T-helper 2 cell (primary cell): ENCODE measurements at regions not wholly inside any gene's neighbourhood (a gene's known extent, or its start where the extent isn't known, plus 50 kb on each side); places are given as distances from the start of the nearest gene placed in this dataset.

Source experiments
- DNase-seq, 5 experiments: peaks; one replicate each; pipeline versions ENCODE4 v3.0.0 to v3.0.0-alpha.2; 2012 to 2022

DNA sequence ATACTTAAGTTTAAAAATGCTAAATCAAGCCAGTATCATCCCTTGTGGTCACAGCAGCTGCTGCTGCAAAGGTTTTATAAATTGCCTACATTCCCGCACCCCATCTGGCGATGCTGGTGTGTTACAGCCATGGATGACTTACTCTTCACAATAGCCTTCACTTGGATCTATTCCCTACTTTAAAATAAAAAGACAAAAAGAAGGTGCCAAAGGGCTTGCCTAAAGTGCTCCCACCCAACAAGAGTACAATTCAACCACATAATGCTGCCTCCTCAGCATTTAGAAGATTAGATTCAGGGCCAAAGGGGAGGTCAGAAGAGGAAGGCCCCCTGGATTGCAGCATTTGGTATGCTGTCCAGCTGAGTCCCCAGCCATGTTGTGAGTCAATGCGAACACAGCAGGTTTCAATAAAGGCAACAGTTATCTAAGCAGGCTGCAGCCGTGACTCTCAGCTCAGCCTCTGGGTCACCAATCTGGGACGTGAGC, 176.1 kb downstream of the DAD1 start:
- no peak for DNase-seq

DNA sequence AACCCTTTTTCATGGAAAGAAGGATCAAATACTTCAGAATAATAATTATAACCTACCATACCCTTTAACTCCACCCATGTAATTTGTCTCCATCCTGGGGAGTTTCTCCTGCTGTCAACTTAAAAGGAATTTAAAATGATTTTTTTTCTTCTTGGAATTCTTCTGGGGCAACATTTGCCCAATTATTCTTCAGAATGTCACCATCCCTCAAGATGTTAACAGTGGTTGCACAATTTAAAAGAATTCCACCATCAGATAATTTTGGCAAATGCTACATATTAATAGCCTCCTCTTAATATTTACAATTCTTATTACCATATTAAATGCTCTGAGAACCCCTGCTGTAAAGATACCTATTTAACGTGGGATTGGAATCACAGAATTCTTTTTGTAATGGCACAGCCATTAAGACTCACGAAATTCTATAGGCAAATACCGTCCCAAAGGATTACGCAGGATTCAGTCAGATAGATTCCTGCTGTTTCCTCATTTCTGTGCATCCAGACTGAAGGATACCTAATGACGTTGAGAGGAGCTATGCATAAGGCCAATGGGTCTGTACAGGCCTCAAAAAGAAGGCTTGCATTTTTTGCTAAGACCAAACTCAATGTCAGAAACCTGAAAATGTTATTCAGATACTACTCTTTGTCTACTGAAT, 177.5 kb downstream of the DAD1 start:
- no peak for DNase-seq

DNA sequence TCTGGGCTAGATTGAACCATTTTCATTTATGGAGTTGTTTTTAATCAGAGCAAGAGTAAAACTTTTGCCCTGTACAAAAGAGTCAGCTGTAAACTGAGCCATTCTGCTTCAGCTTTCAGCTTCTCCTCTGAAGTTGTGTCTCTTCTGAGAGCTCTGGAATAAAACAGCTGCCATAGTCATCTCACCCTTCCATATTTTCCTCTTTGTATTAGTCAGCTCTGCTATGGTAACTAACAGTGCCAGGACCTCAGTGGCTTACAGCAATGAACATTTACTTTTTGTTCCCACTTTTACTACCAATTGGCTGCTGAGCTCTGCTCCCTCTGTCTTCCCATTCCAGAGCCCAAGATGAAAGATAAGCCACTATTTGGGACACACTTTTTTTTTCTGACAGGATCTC, 178.5 kb downstream of the DAD1 start:
- DNase-seq, result no peak

DNA sequence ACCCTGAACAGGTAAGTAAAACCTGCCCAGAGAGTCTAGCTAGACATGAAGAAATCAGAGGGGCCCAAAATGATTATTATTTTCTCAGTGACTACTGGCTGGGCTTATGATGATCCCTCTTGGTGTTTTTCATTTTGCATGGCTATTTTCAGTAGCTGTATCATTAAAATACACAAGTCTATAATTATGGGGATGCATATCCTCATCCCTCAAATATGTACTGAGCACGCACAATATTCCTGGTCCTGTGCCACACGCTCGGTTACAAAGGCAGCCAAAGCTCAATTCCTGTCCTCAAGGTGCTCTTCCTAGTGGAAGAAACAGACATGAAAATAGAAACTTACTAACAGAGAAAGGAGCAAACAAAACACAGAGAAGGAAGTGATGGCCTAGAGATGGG, 180.0 kb downstream of the DAD1 start:
- DNase-seq, result no peak

DNA sequence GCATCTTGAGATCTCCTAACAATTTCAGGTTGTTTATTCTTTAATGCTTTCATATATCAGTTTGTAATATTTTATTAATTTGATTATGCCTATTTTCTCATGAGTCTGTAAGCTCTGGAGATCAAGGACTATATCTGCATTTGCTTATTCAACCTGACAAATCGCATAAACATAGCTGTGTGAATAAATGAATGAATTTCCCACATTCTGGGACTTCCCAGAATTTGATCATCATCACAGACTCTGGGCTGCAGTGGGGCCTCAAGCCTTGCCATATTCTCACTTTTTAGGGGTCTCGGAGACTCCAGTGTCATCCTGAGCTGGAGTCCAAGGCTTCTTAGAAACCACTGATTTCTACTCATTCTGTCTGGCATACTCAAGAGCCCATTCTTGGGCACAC, 180.5 kb downstream of the DAD1 start:
- no peak for DNase-seq

DNA sequence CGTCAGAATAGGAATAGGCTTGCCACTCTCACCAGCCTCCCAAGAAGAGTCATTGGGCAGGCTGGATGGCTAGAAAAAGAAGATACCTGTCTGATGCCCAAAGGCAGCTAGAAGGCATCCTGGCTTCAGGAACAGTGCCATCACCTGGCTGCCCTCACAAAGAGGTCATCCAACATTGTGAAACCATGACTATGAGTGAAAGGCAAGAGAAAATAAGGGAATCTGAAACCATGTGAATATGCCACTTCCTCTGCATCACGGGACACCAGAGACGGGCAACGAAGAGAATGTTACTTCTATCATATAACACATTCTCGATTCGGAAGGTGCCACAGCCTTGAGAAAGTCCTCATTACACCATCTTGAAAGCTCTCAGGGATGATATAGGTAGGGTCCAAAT, 182.0 kb downstream of the DAD1 start:
- no peak for DNase-seq

DNA sequence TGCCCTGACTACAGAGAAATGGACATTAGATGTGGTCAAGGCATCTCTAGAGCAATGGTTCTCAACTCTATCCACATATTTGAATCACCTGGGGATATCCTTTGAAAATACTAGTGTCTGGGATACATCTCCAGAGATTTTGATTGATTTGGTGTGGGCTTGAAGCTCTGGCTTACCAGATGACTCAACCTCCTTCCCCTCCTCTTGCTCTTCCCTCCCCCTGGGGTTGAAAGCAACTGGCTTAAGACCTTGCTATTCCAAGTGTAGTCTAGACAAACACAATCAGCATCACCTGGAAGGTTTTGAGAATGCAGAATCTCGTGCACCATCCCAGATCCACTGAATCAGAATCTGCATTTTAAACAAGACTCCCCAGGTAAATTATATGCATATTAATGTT, 183.8 kb downstream of the DAD1 start:
- DNase-seq, result no peak

DNA sequence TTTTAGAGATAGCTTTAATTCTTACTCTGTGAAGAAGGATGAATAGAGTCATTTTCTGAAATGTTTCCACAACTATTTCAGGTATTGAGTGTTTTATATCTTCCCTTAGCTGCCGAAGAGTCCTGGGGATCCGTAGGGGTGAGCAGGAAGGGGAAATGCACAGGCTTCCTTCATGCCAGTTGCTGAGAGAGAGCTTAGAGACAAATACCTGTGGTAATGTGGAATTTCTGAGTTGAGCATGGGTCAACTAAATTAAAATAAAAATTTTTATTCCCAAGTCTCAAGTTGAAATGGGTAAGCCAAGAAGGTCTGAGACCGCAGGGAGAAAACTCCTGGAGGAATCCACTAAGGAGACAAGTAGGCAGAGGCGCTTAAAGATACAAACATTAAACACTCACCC, 185.7 kb downstream of the DAD1 start:
- no peak for DNase-seq

DNA sequence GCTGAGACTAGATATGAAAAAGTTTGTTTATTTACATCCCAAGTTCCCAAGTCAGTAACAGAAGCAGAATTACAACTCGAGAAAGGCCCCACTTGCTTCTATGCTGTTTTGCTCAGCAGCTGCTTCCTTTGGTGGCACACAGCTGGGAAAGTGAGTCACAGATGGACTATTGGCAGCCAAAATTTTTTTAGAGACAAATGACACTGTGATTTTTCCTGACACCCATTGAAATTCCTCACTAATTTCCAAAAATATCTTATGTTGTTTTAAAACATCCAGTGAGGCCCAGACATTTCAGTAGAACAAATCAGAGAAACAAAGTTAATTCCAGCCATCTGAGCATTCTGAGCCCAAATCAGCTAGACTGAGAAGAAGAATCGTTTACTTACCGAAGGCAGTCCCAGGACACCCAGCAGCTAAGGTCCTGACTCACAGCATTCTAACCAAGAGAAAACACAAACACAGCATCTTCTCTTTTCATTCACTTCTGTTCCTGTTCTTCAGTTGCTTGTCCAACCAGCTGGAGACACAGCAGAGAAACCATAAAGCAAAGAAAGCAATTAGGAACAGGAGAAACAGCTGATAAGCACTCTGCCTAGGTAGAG, 188.3 kb downstream of the DAD1 start:
- no peak for DNase-seq

DNA sequence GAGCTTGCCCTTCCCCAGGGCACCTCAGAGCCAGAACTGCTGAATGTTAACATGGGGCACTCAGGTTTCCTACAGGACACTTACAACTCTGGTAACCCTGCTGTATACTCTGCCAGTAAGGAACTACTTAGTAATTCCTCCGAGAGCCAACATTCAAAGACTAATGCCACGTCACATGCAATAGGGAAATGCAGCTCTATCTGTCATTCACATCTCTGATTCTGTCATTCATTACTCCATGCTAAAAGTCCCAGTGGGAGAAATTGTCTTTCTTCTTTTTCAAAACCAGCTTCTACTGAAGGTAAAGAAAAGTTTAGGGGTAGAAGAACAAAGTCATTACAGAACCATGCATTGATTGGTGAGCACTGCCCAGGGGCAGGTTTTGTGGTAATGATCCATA, 189.2 kb downstream of the DAD1 start:
- DNase-seq, result no peak

DNA sequence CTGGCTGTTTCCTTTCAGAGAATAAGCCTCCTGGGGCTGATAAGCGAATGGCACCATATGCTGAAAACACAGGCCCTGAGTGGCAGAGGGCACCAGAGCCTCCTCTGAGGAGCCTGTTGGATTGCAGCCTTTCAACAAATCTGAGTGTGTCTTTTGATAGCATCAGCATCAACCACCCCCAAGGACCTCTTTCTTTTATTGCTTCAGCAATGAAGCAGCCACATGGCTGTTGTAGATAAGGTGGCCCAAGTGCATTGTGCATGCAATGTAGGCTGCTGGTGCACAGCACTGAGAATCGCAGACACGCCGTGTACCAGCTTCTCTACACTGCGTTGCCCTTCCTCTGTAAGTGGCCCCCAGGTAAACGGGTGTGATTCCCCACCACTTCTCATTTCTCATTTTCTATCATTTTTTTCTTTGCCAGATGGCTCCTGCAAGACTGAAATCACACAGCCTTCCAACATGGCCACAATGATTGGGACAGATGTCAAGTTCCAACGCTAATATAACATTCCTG, 191.7 kb downstream of the DAD1 start:
- DNase-seq, result no peak

DNA sequence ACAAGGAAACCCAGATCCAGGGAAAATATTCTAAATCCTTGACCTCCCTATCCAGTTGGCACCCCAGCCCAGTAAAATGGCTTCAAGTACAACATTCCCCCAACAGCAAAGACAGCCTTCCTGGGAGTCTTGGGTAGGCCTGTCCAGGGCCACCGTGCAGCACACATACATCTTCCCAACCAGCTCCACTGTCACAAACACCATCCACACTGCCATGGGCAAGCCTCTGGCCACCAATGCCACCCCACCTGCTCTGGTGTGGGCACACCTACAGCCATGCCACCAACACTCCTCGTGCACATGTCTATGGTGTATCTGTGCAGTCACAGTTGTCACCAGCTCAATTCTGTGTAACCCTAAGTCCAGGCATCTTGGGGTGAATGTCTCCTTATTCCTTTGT, 193.2 kb downstream of the DAD1 start:
- DNase-seq, result no peak

DNA sequence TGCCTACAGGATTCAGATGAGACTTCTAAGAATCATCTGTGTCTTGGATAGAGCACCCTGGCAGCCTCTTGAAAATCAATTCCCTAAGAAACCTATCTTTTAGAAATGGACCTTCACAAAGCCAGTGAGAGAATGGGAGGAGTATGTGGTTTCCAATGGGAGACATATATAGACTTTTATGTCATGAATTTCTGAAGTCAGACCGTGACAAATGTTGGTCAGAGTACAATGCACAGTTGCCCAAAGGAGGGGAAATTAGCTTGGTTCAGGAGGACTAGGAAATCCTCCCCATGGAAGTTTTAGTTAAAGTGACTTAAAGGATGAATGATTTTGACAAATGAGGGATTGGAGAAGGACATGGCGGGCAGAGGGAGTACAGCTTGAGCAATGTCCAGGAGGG, 194.4 kb downstream of the DAD1 start:
- DNase-seq, result no peak

DNA sequence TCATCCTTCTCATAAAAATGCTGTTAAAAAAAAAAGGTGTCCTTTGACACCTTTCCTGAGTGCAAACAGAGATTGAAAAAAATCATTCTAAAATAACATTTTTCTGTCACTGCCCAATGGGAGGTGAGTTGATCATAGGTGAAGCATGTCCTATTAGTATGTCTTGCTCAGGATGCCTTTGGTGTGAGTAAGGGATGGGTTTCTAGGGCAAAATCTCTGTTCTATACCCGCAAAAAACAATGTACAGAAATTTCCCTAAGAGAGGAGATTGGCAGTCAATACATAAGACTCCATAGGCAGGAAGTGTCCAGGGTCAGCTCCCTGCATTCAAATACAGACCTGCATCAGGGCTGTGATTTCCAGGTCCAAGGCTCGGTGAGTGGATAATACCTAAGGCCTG, 195.2 kb downstream of the DAD1 start:
- no peak for DNase-seq

DNA sequence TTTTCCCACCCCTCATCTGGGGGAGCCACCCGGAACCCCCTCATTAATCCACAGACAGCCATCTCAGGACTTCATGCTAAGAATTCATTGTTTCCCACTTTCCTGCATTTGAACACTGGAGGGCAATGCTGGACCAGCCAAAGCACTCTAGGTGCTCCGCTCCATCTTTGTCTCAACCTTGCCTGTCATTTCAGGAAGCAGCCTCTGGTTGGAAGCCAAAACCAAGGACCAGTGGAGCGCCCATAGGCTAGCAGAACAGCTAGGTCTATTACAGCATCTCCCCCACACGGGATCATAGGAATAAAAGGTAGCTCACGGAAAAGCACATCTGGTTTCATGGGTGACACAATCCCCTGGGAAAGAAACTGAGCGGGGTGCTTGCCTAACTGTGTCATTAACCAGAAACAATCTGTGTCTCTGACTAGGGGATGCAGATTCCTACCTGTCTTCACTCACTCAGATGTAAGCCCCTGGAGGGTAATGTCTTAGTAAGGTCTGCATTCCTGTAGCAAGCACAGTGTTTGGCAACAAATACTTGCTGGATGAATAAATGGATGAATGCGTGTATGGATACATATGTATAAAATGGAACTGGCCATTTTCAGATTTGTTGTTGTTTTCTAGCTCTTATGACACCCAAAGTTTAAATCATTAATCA, 197.0 kb downstream of the DAD1 start:
- no peak for DNase-seq

DNA sequence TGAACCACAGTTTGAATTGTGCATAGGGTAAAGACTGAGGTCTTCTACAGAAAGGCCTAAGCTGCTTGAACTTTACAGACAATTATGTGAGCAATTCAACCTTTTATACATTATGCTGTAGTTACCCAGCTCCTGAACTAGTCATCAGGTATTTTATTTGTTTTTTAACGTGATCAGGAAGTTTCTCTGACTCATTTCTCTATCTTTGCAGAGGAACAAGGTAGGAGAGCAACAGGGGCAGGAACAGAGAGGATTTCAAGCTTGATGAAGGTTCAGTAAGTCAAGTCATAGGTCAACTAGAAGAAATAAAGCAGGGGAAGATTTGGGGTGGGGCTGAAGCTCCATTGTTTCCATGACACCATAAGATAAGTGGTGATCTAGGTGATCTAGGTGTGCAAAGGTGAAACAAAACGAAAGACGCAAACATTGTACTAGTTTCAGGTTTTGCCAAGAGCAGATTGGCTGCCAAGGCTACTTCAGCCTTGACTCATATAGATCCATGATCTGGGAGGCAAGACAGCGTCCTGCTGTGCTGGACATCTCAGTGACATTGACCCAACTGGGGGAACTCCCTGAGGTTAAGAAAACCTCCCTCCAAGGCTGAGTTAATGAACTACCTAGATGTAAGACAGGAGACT, 198.1 kb downstream of the DAD1 start:
- no peak for DNase-seq

DNA sequence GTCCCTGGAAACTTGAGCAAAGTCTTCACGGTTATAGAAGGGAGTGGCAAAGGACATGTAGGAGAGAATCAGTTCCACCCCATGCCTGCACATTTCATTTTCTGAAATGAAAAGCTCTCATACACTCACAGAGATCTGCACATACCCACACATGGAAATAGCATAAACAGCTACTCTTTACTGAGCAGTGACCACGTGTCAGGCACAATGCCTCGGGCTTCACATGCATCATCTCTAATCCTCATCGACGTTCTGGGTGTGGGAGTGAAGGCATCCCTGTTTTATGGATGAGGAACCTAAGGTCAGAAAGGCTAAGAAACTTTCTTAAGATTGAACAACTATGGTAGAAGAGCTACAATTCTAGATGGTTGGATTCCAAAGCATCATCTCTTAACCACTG, 198.8 kb downstream of the DAD1 start:
- DNase-seq, result no peak

DNA sequence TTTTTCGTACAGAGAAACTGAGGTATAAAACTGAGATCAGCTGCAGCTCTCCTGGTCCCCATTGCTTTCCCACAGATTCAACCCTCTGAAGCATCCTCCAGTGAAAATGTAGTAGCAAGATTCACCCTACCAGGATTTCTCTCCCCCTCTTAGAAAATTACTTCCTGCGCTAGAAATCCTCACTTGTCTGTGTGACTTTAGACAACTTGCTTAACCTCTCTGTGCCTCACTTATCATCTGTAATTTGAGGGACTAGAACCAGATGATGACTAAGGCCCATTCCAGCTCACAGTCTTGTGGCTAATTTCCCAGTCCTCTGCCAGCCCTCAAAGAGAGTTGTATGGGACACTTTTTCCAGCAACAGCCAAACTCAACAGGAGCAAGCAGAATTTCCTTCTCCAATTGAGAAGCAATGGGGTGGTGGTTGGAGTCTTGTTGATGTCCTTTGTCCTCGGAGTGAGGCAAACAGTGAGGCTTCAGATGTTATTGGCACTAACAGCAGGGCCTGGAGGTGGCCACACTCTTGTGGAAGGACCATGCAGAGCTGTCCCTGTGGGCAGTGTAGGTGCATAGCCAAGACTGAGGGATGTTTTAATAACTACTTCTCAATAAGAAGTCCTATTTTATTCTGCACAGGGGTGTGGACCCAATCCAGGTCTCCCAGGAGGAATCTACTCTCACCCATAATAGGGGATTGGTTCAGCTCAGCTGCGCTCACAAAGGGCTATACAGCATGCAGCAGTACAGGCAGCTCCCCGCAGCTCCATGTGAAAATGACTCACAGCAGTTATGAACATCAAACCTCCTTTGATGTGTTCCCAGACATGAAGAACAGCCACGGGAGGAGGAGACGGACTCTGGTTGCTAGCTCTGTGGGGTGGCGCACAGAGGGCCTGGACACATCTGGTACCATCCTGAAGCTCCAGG, 200.1 kb downstream of the DAD1 start:
- no peak for DNase-seq

DNA sequence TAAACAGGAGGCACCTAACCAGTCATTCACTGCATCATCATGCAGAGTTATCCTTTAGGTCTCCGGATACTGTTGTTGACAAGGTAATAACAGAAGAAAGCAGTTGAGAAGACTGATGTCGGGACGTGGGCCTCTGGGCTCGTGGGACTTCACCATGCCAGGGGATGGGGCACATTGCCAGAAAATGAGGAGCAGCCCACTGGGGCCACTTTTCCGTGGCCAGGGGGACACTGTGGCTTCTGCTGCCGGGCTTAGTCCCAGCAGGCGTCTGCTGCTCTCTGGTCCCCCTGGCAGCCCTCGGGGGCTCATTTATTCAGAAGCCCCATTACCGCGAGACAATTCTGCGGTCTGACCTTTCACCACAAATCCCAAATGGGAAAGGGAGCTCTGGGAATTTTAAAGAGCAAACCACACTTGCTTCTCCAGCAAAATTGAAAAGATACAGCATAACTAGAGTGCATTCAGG, 201.2 kb downstream of the DAD1 start:
- DNase-seq, result no peak

DNA sequence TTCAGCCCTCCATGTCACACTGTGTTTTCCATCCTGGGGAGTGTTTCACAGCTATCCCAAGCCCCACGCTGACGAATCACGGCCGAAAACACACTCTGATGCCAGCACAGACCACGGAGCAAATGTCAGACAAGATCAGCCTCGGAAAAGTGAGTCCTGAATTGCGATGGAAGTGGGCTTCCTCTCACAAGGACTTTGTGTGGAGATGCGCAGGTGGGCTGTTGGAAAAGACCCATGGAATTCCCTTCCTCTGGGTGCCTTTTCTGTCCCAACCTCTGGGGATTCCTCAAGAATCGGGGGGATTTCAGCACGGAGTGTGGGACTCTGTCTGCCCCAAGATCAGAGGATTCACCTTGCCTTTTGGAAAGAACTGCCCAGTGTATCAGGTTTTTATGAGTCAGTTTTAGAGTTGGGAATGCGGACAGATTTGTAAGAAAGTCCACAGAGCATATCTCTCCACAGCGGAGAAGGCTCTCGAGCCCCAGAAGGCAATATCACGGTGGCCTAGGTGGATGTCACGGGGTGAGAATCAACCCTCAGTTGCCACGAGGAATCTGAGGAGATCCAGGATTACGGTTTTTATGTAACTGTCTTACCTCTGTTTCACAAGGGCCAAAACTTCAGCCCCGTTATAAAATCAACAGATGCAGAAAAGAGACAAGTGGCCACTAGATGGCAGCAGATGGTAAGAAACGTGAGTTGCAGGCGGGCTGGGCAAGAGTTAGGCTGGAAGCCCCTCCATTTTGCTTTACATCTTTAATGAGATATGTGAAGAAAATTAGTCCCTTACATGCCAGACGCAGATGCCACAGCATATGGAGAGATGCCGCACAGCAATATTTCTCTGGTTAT, 201.9 kb downstream of the DAD1 start:
- no peak for DNase-seq

DNA sequence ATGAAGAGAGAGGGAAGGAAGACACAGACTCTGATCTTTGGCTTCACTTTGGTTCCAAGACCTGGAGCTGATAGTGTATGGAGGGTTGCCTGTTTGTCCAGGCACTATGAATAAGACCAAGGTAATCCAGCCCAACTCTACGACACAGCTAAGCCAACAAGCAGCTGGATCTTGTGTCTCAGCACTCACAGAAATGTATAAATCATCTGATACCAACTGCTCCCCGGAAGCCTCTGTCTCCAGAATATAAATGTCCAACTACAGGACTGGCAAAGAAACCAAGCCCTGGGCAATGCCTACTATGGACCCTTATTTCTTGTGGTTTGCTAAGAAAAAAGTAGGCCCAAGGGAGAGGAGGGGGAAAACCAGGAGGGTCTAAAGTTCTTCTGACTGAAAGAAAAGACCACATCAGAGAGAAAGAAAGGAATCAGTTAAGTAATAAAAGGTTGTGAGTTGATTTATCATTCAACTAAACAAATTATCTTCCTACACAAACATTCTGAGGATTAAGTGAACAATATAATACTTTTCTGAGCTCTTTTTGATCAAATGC, 204.0 kb downstream of the DAD1 start:
- no peak for DNase-seq
